Activated CD4-positive, alpha-beta memory T cell treated with anti-CD3 and anti-CD28 coated beads, Interleukin-2, amount 10 ng/mL, durations not matched to agents 7 days and 5 days (primary cell): ENCODE measurements at regions not wholly inside any gene's neighbourhood (a gene's known extent, or its start where the extent isn't known, plus 50 kb on each side); places are given as distances from the start of the nearest gene placed in this dataset.

ENCODE experiments used
- CTCF ChIA-PET: fragments of 350-600 bp; sonication (Branson Sonifier 250); formaldehyde crosslinking; loops from one replicate; lab custom pipeline; 2021; ENCODE audit warnings: antibody characterized with exemption, inconsistent platforms; lab: Charles Lee
- POLR2A ChIA-PET: fragments of 350-600 bp; sonication (Branson Sonifier 250); formaldehyde crosslinking; loops from one replicate; lab custom pipeline; 2021; ENCODE audit warnings: antibody characterized with exemption; lab: Charles Lee
- DNase-seq: peaks from one replicate; pipeline ENCODE4 v3.0.0-alpha.2; 2020
- H3K27ac Mint-ChIP-seq: one replicate; pipeline ENCODE4 v1.8.0; 2021; ENCODE audit warnings: mild to moderate bottlenecking, mixed read lengths
- H3K27me3 Mint-ChIP-seq: one replicate; pipeline ENCODE4 v1.8.0; 2021; ENCODE audit warnings: mixed read lengths
- H3K36me3 Mint-ChIP-seq: one replicate; pipeline ENCODE4 v1.8.0; 2021; ENCODE audit warnings: low read depth, mixed read lengths
- H3K4me1 Mint-ChIP-seq: one replicate; pipeline ENCODE4 v1.8.0; 2021; ENCODE audit warnings: mixed read lengths
- H3K4me3 Mint-ChIP-seq: one replicate; pipeline ENCODE4 v1.8.0; 2021; ENCODE audit warnings: mild to moderate bottlenecking, mixed read lengths
- H3K9me3 Mint-ChIP-seq: one replicate; pipeline ENCODE4 v1.8.0; 2021; ENCODE audit warnings: mixed read lengths

- H3K27me3 Mint-ChIP-seq = no peaks in the 10 kb centered on the region
- DNase-seq = no peak
- CTCF ChIA-PET = no interaction called here
- H3K27ac Mint-ChIP-seq = no peak overlapping the region
- H3K9me3 Mint-ChIP-seq = peaks cover 16% of the 10 kb centered on the region
- no peak overlapping the region for H3K4me3 Mint-ChIP-seq
- H3K4me1 Mint-ChIP-seq = no peaks in the 10 kb centered on the region
- H3K36me3 Mint-ChIP-seq = no peaks in the 10 kb centered on the region
- POLR2A ChIA-PET = no interaction called here
Measured at GRCh38 chr16:62586128-62586862, 550.1 kb upstream of the CDH8 start.

GRCh38 chr16:62585041-62585545, 548.9 kb upstream of the CDH8 start:
- Mint-ChIP-seq H3K27ac (no peak overlapping the region), H3K36me3 (no peaks in the 10 kb centered on the region), H3K4me1 (no peaks in the 10 kb centered on the region), H3K27me3 (no peaks in the 10 kb centered on the region), H3K4me3 (no peak overlapping the region), H3K9me3 (peaks cover 17% of the 10 kb centered on the region)
- POLR2A ChIA-PET = no interaction called here
- CTCF ChIA-PET = no interaction called here
- DNase-seq = no peak

GRCh38 chr16:62583414-62583813, 547.2 kb upstream of the CDH8 start:
- H3K9me3 Mint-ChIP-seq = peaks cover 14% of the 10 kb centered on the region
- no peak overlapping the region for H3K27ac Mint-ChIP-seq
- no peak overlapping the region for H3K4me3 Mint-ChIP-seq
- no peaks in the 10 kb centered on the region for H3K4me1 Mint-ChIP-seq
- CTCF ChIA-PET = no interaction called here
- no peaks in the 10 kb centered on the region for H3K36me3 Mint-ChIP-seq
- POLR2A ChIA-PET = no interaction called here
- H3K27me3 Mint-ChIP-seq = no peaks in the 10 kb centered on the region
- DNase-seq = no peak

- no peak for DNase-seq
- no peaks in the 10 kb centered on the region for H3K27me3 Mint-ChIP-seq
- H3K36me3 Mint-ChIP-seq = no peaks in the 10 kb centered on the region
- no peaks in the 10 kb centered on the region for H3K4me1 Mint-ChIP-seq
- H3K27ac Mint-ChIP-seq = no peak overlapping the region
- H3K4me3 Mint-ChIP-seq = no peak overlapping the region
- POLR2A ChIA-PET = no interaction called here
- peaks cover 20% of the 10 kb centered on the region for H3K9me3 Mint-ChIP-seq
- CTCF ChIA-PET = no interaction called here
Measured at GRCh38 chr16:62573466-62573865, 537.2 kb upstream of the CDH8 start.

GRCh38 chr16:62568926-62569325, 532.7 kb upstream of the CDH8 start:
- Mint-ChIP-seq H3K27ac (no peak overlapping the region), H3K4me3 (no peak overlapping the region), H3K27me3 (no peaks in the 10 kb centered on the region), H3K9me3 (peaks cover 10% of the 10 kb centered on the region), H3K36me3 (no peaks in the 10 kb centered on the region), H3K4me1 (no peaks in the 10 kb centered on the region)
- POLR2A ChIA-PET = no interaction called here
- DNase-seq = no peak
- CTCF ChIA-PET = no interaction called here

GRCh38 chr16:62565706-62566105, 529.5 kb upstream of the CDH8 start:
- ChIA-PET CTCF (no interaction called here), POLR2A (no interaction called here)
- H3K9me3 Mint-ChIP-seq = peaks cover 10% of the 10 kb centered on the region
- H3K27me3 Mint-ChIP-seq = no peaks in the 10 kb centered on the region
- no peak overlapping the region for H3K27ac Mint-ChIP-seq
- H3K4me3 Mint-ChIP-seq = no peak overlapping the region
- no peaks in the 10 kb centered on the region for H3K4me1 Mint-ChIP-seq
- no peaks in the 10 kb centered on the region for H3K36me3 Mint-ChIP-seq
- no peak for DNase-seq

- Mint-ChIP-seq H3K27ac (no peak overlapping the region), H3K9me3 (peaks cover 13% of the 10 kb centered on the region), H3K4me1 (no peaks in the 10 kb centered on the region), H3K4me3 (no peak overlapping the region), H3K27me3 (no peaks in the 10 kb centered on the region), H3K36me3 (no peaks in the 10 kb centered on the region)
- POLR2A ChIA-PET = no interaction called here
- no peak for DNase-seq
- CTCF ChIA-PET = no interaction called here
Measured at GRCh38 chr16:62564291-62564690, 528.1 kb upstream of the CDH8 start.

GRCh38 chr16:62562121-62562520, 525.9 kb upstream of the CDH8 start:
- H3K4me1 Mint-ChIP-seq = no peaks in the 10 kb centered on the region
- POLR2A ChIA-PET = no interaction called here
- no peaks in the 10 kb centered on the region for H3K36me3 Mint-ChIP-seq
- CTCF ChIA-PET = no interaction called here
- H3K27ac Mint-ChIP-seq = no peak overlapping the region
- peaks cover 14% of the 10 kb centered on the region for H3K9me3 Mint-ChIP-seq
- H3K27me3 Mint-ChIP-seq = no peaks in the 10 kb centered on the region
- no peak for DNase-seq
- no peak overlapping the region for H3K4me3 Mint-ChIP-seq

GRCh38 chr16:62549875-62550274, 513.6 kb upstream of the CDH8 start:
- H3K4me1 Mint-ChIP-seq = no peaks in the 10 kb centered on the region
- CTCF ChIA-PET = no interaction called here
- no peaks in the 10 kb centered on the region for H3K27me3 Mint-ChIP-seq
- no peaks in the 10 kb centered on the region for H3K36me3 Mint-ChIP-seq
- no peak overlapping the region for H3K27ac Mint-ChIP-seq
- POLR2A ChIA-PET = no interaction called here
- H3K4me3 Mint-ChIP-seq = no peak overlapping the region
- H3K9me3 Mint-ChIP-seq = peaks cover 8% of the 10 kb centered on the region
- DNase-seq = no peak

- CTCF ChIA-PET = no interaction called here
- POLR2A ChIA-PET = no interaction called here
- no peak overlapping the region for H3K4me3 Mint-ChIP-seq
- peaks cover 8% of the 10 kb centered on the region for H3K9me3 Mint-ChIP-seq
- H3K4me1 Mint-ChIP-seq = no peaks in the 10 kb centered on the region
- no peaks in the 10 kb centered on the region for H3K27me3 Mint-ChIP-seq
- no peak overlapping the region for H3K27ac Mint-ChIP-seq
- no peaks in the 10 kb centered on the region for H3K36me3 Mint-ChIP-seq
- no peak for DNase-seq
Measured at GRCh38 chr16:62548095-62548494, 511.9 kb upstream of the CDH8 start.

- ChIA-PET CTCF (no interaction called here), POLR2A (no interaction called here)
- Mint-ChIP-seq H3K9me3 (peaks cover 11% of the 10 kb centered on the region), H3K27me3 (no peaks in the 10 kb centered on the region), H3K4me3 (no peak overlapping the region), H3K4me1 (no peaks in the 10 kb centered on the region), H3K36me3 (no peaks in the 10 kb centered on the region), H3K27ac (no peak overlapping the region)
- no peak for DNase-seq
Measured at GRCh38 chr16:62546701-62547100, 510.5 kb upstream of the CDH8 start.

GRCh38 chr16:62545039-62545438, 508.8 kb upstream of the CDH8 start:
- CTCF ChIA-PET = no interaction called here
- Mint-ChIP-seq H3K9me3 (peaks cover 11% of the 10 kb centered on the region), H3K4me3 (no peak overlapping the region), H3K4me1 (no peaks in the 10 kb centered on the region), H3K27me3 (no peaks in the 10 kb centered on the region), H3K27ac (no peak overlapping the region), H3K36me3 (no peaks in the 10 kb centered on the region)
- no peak for DNase-seq
- POLR2A ChIA-PET = no interaction called here

- H3K27ac Mint-ChIP-seq = no peak overlapping the region
- peaks cover 5% of the 10 kb centered on the region for H3K9me3 Mint-ChIP-seq
- H3K4me3 Mint-ChIP-seq = no peak overlapping the region
- DNase-seq = no peak
- ChIA-PET POLR2A (no interaction called here), CTCF (no interaction called here)
- no peaks in the 10 kb centered on the region for H3K36me3 Mint-ChIP-seq
- H3K4me1 Mint-ChIP-seq = no peaks in the 10 kb centered on the region
- H3K27me3 Mint-ChIP-seq = no peaks in the 10 kb centered on the region
Measured at GRCh38 chr16:62543516-62543915, 507.3 kb upstream of the CDH8 start.

GRCh38 chr16:62539657-62540056, 503.4 kb upstream of the CDH8 start:
- H3K9me3 Mint-ChIP-seq = peaks cover 9% of the 10 kb centered on the region
- DNase-seq = no peak
- CTCF ChIA-PET = no interaction called here

More at GRCh38 chr16:62539657-62540056, 503.4 kb upstream of the CDH8 start:
- Mint-ChIP-seq H3K27me3 (no peaks in the 10 kb centered on the region), H3K4me1 (no peaks in the 10 kb centered on the region), H3K36me3 (no peaks in the 10 kb centered on the region), H3K27ac (no peak overlapping the region), H3K4me3 (no peak overlapping the region)
- POLR2A ChIA-PET = no interaction called here
